SK-N-SH treated with all-trans-retinoic acid at 6 μM for 48 hours (cell line): ENCODE measurements at regions not wholly inside any gene's neighbourhood (a gene's known extent, or its start where the extent isn't known, plus 50 kb on each side); places are given as distances from the start of the nearest gene placed in this dataset.

Experiments used
- CSDC2 ChIP-seq: fragments of 250-450 bp; sonication (Bioruptor Pico); IDR thresholded peaks from 2 replicates; pipeline ENCODE4 v1.5.0; 2020; ENCODE audit warnings: mild to moderate bottlenecking, moderate library complexity
- GLIS3 ChIP-seq: fragments of 250-450 bp; sonication (Bioruptor Pico); IDR thresholded peaks from 2 replicates; pipeline ENCODE4 v1.5.0; 2020; ENCODE audit warnings: mild to moderate bottlenecking, moderate library complexity
- TCF4 ChIP-seq: fragments of 250-450 bp; sonication (Bioruptor Pico); IDR thresholded peaks from 2 replicates; pipeline ENCODE4 v1.8.0; 2021; ENCODE audit warnings: mild to moderate bottlenecking, moderate library complexity, borderline replicate concordance
- ZFP30 ChIP-seq: fragments of 450-650 bp; formaldehyde crosslinking; IDR thresholded peaks from 2 replicates; pipeline ENCODE4 v1.5.0; 2022; ENCODE audit warnings: mild to moderate bottlenecking, moderate library complexity
- TF ChIP-seq, protein P1 (sequence below): fragments of 250-450 bp; sonication (Bioruptor Pico); IDR thresholded peaks from 2 replicates; pipeline ENCODE4 v1.8.0; 2020; ENCODE audit warnings: mild to moderate bottlenecking, moderate library complexity, borderline replicate concordance

DNA sequence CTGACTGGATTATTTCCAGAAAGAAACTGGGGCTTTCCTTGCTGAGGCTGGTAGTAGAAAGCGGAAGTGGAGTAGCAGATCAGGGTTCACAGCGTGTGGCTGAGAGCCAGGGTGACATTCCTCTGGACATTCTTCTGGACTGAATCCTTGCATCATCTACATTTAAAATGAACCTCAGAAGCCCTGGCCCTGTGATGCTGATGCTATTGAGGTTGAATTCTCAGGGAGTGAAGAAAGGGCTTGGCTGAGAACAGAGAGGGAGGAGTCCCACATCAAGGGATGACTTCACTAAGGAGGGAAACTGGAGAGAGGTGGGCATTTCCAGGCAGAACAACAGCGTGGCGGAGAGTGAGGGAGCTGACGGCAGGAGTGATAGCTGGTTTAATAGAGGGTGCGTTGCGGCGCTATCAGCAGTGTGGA lies 102.3 kb upstream of the LMO4 start:
- no peak for TF ChIP-seq CSDC2 (CRISPR knock-in tag)
- TF ChIP-seq TCF4 (CRISPR knock-in tag), result no peak
- TF ChIP-seq, protein P1, sequence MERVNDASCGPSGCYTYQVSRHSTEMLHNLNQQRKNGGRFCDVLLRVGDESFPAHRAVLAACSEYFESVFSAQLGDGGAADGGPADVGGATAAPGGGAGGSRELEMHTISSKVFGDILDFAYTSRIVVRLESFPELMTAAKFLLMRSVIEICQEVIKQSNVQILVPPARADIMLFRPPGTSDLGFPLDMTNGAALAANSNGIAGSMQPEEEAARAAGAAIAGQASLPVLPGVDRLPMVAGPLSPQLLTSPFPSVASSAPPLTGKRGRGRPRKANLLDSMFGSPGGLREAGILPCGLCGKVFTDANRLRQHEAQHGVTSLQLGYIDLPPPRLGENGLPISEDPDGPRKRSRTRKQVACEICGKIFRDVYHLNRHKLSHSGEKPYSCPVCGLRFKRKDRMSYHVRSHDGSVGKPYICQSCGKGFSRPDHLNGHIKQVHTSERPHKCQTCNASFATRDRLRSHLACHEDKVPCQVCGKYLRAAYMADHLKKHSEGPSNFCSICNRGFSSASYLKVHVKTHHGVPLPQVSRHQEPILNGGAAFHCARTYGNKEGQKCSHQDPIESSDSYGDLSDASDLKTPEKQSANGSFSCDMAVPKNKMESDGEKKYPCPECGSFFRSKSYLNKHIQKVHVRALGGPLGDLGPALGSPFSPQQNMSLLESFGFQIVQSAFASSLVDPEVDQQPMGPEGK (CRISPR knock-in tag), result peak; percentile 11; the same call in 1 of the 2 replicates
- TF ChIP-seq ZFP30 (CRISPR knock-in tag), result no peak
- no peak for TF ChIP-seq GLIS3
